Keratinocyte (primary cell): ENCODE measurements at regions not wholly inside any gene's neighbourhood (a gene's known extent, or its start where the extent isn't known, plus 50 kb on each side); places are given as distances from the start of the nearest gene placed in this dataset.

Experiments
- DNase-seq: peaks from one replicate; pipeline ENCODE4 v3.0.0-alpha.2; 2011; ENCODE audit warnings: low read depth, missing footprints, low spot score
- FAIRE-seq: peaks from 2 replicates; lab custom pipeline; 2011; peaks lifted over from hg19 to GRCh38; lab: Jason Lieb, UNC
- H2AFZ ChIP-seq: 2 replicates; pipeline ENCODE4 v1.6.0; 2012; ENCODE audit warnings: low read length, control low read depth, inconsistent platforms; ENCODE audit not compliant: control insufficient read depth
- H3K27ac ChIP-seq: 2 replicates; pipeline ENCODE4 v1.5.1; 2011; ENCODE audit warnings: low read length; ENCODE audit not compliant: control insufficient read depth, insufficient read depth
- H3K27me3 ChIP-seq: 3 replicates; pipeline ENCODE4 v1.6.0; 2011; ENCODE audit warnings: low read length; ENCODE audit not compliant: control insufficient read depth, insufficient read depth; ENCODE audit errors: extremely low read depth
- H3K36me3 ChIP-seq, 2 experiments: 2 replicates in 1 of 2; 3 replicates in 1 of 2; pipeline ENCODE4 v1.5.1; 2011; ENCODE audit warnings: low read length in 2 of 2, mild to moderate bottlenecking in 1 of 2; ENCODE audit not compliant: control insufficient read depth in 2 of 2, insufficient read depth in 2 of 2; ENCODE audit errors: extremely low read depth in 1 of 2
- H3K4me1 ChIP-seq: 3 replicates; pipeline ENCODE4 v1.5.1; 2011; ENCODE audit warnings: low read length; ENCODE audit not compliant: control insufficient read depth, insufficient read depth; ENCODE audit errors: extremely low read depth
- H3K4me2 ChIP-seq: 3 replicates; pipeline ENCODE4 v1.6.0; 2011; ENCODE audit warnings: low read depth, low read length; ENCODE audit not compliant: control insufficient read depth, insufficient read depth; ENCODE audit errors: extremely low read depth
- H3K4me3 ChIP-seq, 3 experiments: fragments of 200-600 bp in 1 of 3; sonication (generic) in 1 of 3; 2 replicates in 2 of 3; 3 replicates in 1 of 3; pipeline ENCODE4 v1.5.1; 2011 to 2016; ENCODE audit warnings: low read length in 3 of 3, mild to moderate bottlenecking in 3 of 3, control low read depth in 2 of 3, inconsistent platforms in 1 of 3, low read depth in 1 of 3, mixed read lengths in 1 of 3, mixed run types in 1 of 3, moderate library complexity in 1 of 3; ENCODE audit not compliant: control insufficient read depth in 2 of 3, insufficient read depth in 2 of 3; ENCODE audit errors: extremely low read depth in 1 of 3
- H3K79me2 ChIP-seq: 2 replicates; pipeline ENCODE4 v1.6.0; 2012; ENCODE audit warnings: low read length; ENCODE audit not compliant: control insufficient read depth, insufficient read depth
- H3K9ac ChIP-seq: 3 replicates; pipeline ENCODE4 v1.6.0; 2011; ENCODE audit warnings: low read length; ENCODE audit not compliant: control insufficient read depth, insufficient read depth; ENCODE audit errors: extremely low read depth
- H3K9me1 ChIP-seq: 3 replicates; pipeline ENCODE4 v1.6.0; 2011; ENCODE audit warnings: low read length; ENCODE audit not compliant: control insufficient read depth, insufficient read depth; ENCODE audit errors: extremely low read depth
- H3K9me3 ChIP-seq: 2 replicates; pipeline ENCODE4 v1.5.1; 2012; ENCODE audit warnings: low read depth, low read length; ENCODE audit not compliant: control insufficient read depth
- H4K20me1 ChIP-seq: 3 replicates; pipeline ENCODE4 v1.6.0; 2011; ENCODE audit warnings: low read length; ENCODE audit not compliant: control insufficient read depth, insufficient read depth; ENCODE audit errors: extremely low read depth
- EZH2 ChIP-seq: IDR thresholded peaks from one replicate; pipeline ENCODE4 v1.6.1; 2012; ENCODE audit warnings: inconsistent platforms, mild to moderate bottlenecking, low read length, moderate library complexity
- dilution Hi-C: fragments of 300-500 bp; cut with MboI; formaldehyde crosslinking; loops from one replicate; pipeline ENCODE4 v1.7.0; 2020; ENCODE audit warnings: low sequenced_read_pairs; ENCODE audit not compliant: extremely low pct_ligation_motif_present
- TF ChIP-seq, protein P1 (sequence below), 3 experiments: IDR thresholded peaks in 1 of 3; conservative IDR thresholded peaks in 1 of 3; optimal IDR thresholded peaks in 1 of 3; 2 replicates in 2 of 3; 3 replicates in 1 of 3; pipeline versions ENCODE3 to v1.5.1; 2011; ENCODE audit warnings: low read length in 3 of 3, mild to moderate bottlenecking in 3 of 3, moderate library complexity in 2 of 3, control low read depth in 1 of 3, inconsistent platforms in 1 of 3; ENCODE audit not compliant: insufficient read depth in 2 of 3; ENCODE audit errors: extremely low read depth in 1 of 3

DNA sequence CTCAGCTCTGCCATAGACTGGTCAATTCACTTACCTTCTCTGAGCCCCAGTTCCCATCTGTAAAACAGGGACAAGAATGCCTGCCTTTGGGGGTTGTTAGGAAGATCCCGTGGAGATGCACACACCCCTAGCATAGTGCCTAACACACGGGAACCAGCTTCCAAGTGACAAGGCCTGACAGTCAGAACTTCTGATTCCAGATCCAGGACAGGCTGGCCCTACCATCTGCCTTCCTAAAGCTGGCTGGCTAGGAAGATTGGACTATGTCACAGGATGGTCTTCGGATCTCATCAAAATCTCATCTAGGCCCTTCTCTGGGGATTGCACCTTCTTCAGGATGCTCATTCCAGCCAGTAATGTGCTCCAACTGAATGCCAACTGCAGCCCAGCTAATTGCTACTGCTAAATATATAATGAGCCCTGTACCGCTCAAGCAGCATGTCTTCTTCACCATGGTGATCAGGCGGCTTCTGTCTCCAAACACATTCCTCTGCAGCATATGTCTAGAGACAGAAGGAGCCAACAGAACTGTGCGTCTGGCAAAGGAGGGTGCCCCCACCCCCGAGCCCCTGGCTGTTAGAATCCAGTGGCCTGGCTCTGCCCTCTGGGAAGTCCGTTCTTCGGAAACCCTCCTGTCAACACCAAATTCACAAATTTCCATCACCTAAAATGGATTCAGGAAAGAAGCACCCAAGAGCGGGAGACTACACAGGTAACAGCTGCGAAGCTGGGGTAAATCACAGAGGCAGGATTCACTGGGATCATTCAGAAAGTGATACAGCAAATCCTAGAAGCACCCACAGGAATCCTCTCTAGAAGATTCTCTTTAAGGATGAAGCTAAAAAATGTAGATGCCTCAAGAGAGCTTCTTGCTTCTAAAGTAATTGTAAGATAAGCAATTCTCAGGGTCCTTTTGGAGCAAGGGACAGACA is 142.1 kb upstream of the EEPD1 start:
- H3K36me3 ChIP-seq = no peaks in the 10 kb centered on the region
- FAIRE-seq (no peak), DNase-seq (no peak)
- H3K27me3 ChIP-seq = no peaks in the 10 kb centered on the region
- no peak overlapping the region for H3K4me3 ChIP-seq
- H3K9me3 ChIP-seq = no peaks in the 10 kb centered on the region
- H3K9me1 ChIP-seq = no peaks in the 10 kb centered on the region
- no peak overlapping the region for H2AFZ ChIP-seq
- TF ChIP-seq, protein P1, sequence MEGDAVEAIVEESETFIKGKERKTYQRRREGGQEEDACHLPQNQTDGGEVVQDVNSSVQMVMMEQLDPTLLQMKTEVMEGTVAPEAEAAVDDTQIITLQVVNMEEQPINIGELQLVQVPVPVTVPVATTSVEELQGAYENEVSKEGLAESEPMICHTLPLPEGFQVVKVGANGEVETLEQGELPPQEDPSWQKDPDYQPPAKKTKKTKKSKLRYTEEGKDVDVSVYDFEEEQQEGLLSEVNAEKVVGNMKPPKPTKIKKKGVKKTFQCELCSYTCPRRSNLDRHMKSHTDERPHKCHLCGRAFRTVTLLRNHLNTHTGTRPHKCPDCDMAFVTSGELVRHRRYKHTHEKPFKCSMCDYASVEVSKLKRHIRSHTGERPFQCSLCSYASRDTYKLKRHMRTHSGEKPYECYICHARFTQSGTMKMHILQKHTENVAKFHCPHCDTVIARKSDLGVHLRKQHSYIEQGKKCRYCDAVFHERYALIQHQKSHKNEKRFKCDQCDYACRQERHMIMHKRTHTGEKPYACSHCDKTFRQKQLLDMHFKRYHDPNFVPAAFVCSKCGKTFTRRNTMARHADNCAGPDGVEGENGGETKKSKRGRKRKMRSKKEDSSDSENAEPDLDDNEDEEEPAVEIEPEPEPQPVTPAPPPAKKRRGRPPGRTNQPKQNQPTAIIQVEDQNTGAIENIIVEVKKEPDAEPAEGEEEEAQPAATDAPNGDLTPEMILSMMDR (optimal IDR thresholded peaks at IDR 0.05 in 1 of 3, IDR thresholded peaks at IDR 0.05 in 1 of 3, conservative IDR thresholded peaks at IDR 0.05 in 1 of 3; ENCODE audit: extremely low read depth in 1 of 3, insufficient read depth in 2 of 3, low read length in 3 of 3) = no peak
- no peak for TF ChIP-seq EZH2
- H3K9ac ChIP-seq = no peak overlapping the region
- H3K4me2 ChIP-seq = no peak overlapping the region
- dilution Hi-C loops = no loop called here
- no peaks in the 10 kb centered on the region for H4K20me1 ChIP-seq
- no peak overlapping the region for H3K27ac ChIP-seq
- no peaks in the 10 kb centered on the region for H3K79me2 ChIP-seq
- no peaks in the 10 kb centered on the region for H3K4me1 ChIP-seq

DNA sequence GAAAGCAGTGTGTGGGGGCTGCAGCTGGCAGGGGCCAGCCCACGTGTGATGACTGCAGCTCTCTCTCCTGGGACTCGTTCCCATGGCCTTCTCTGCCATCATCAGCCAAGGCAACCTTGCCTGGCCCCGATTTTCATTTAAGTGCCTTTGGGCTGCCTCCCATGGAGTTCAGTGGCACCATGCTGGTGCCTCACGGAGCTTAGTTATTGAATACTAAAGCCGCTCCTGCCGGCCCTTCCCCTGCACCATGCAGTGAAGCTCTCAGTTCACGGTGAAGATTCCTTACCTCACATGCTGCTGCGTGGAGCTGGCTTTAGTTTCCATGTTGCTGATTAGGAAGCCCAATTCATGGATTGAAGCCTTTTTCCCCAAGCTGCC is 141.5 kb upstream of the EEPD1 start:
- dilution Hi-C loops = no loop called here

More for the DNA sequence above, 141.5 kb upstream of the EEPD1 start:
- DNase-seq (no peak), FAIRE-seq (no peak)
- no peak overlapping the region for H3K27ac ChIP-seq
- no peaks in the 10 kb centered on the region for H3K36me3 ChIP-seq
- H3K4me1 ChIP-seq = no peaks in the 10 kb centered on the region
- no peaks in the 10 kb centered on the region for H3K27me3 ChIP-seq
- H3K9ac ChIP-seq = no peak overlapping the region
- H3K9me1 ChIP-seq = no peaks in the 10 kb centered on the region
- no peak for TF ChIP-seq EZH2
- TF ChIP-seq, protein P1 (optimal IDR thresholded peaks at IDR 0.05 in 1 of 3, IDR thresholded peaks at IDR 0.05 in 1 of 3, conservative IDR thresholded peaks at IDR 0.05 in 1 of 3; ENCODE audit: extremely low read depth in 1 of 3, insufficient read depth in 2 of 3, low read length in 3 of 3) = no peak
- H3K9me3 ChIP-seq = no peaks in the 10 kb centered on the region
- H3K4me2 ChIP-seq = no peak overlapping the region
- H4K20me1 ChIP-seq = no peaks in the 10 kb centered on the region
- no peak overlapping the region for H3K4me3 ChIP-seq
- H3K79me2 ChIP-seq = no peaks in the 10 kb centered on the region
- H2AFZ ChIP-seq = no peak overlapping the region
